ENCODE measurements at regions not wholly inside any gene's neighbourhood (a gene's known extent, or its start where the extent isn't known, plus 50 kb on each side); places are given as distances from the start of the nearest gene placed in this dataset.
A peak's percentile ranks its signal among the peaks of the same experiment; 100 is the strongest.

DNA sequence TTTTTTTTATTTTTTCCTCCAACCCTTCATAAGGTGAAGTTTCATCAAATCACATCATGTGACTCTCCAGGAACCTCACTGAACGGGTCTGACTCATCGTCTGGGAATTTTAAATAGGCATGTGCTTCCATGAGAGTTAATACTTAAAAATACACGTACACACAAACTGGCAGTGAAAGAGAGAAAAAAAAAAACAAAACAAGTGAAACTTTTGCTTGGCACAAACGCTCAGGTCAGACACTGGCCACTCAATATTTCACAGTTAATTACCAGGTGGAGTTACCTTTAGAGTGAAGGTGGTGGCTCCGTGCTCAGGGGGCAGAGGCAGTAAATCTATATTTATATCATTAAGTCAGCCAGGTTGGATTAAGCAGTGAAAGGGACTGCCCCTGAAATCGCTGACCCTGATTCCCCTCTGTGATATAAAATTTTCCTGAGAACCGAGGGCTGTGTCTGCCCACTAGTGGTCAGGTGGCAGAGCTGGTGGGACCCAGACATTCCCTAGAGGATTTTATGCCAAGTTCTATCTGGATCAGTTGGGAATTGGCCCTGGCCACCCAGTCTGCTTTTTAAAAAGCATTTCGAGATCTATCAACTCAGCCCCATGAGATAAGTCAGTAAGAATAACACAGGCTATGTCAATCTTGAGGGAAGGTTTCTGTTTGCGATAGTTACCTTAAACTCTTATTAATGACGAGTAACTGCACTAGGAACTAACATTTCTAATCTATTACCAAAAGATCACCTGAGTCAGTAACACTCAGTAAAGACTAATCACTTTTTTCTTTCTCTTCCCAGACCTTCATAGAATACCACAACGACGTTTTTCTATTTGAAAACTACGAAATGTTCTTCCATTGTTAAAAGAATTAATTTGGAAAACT is 259.1 kb downstream of the HDGFL1 start:
- intact Hi-C loops (cut with DNase I): loop anchor here in 3 of 10 donors (10.0 kb wide), 1 partner anchor 1234 kb away; the partner anchor contains the start of gene SOX4 (in 3 of the 3)
- H3K9me3 ChIP-seq: no peaks in the 10 kb centered on the region
- H3K36me3 ChIP-seq: no peaks in the 10 kb centered on the region
- H3K4me1 ChIP-seq: peaks cover 0 to 23% (median 13%) of the 10 kb centered on the region in 9 donors
- H3K27ac ChIP-seq: peak overlapping the region in 6 of 10 donors; percentile 39 to 68 (median 54)
- 34 to 39% methylated on average over 13 of the region's 13 CpGs for WGBS, 2 donors
- H3K27me3 ChIP-seq: no peaks in the 10 kb centered on the region
- ATAC-seq (peak; percentile 44 to 91 (median 88)), DNase-seq (peak in 1 of 2 donors; percentile 30)
- H3K4me3 ChIP-seq: peak overlapping the region in 2 of 10 donors; percentile 7 to 15
- TF ChIP-seq, protein P1, sequence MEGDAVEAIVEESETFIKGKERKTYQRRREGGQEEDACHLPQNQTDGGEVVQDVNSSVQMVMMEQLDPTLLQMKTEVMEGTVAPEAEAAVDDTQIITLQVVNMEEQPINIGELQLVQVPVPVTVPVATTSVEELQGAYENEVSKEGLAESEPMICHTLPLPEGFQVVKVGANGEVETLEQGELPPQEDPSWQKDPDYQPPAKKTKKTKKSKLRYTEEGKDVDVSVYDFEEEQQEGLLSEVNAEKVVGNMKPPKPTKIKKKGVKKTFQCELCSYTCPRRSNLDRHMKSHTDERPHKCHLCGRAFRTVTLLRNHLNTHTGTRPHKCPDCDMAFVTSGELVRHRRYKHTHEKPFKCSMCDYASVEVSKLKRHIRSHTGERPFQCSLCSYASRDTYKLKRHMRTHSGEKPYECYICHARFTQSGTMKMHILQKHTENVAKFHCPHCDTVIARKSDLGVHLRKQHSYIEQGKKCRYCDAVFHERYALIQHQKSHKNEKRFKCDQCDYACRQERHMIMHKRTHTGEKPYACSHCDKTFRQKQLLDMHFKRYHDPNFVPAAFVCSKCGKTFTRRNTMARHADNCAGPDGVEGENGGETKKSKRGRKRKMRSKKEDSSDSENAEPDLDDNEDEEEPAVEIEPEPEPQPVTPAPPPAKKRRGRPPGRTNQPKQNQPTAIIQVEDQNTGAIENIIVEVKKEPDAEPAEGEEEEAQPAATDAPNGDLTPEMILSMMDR (IDR thresholded peaks at IDR 0.05): peak; percentile 37 to 74 (median 57)

DNA sequence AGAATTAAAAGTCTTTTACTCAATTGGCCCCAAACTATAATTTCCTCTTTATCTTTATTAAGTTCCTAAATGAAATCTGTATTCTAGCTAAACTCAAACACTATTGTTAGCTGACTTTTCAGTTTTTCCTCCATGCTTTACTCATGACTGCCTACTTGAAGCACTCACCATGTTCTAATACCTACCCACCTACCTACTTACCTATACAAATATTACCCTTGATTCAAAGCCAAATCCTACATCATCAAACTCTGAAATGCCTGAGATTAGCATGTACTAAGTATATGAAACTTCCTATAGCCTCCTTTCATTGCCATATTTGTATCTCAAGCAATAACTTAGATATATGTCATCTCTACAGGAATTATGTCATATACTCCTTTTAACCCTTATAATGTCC is 259.7 kb downstream of the HDGFL1 start:
- Histone ChIP-seq H3K27me3 (no peaks in the 10 kb centered on the region), H3K4me1 (peaks cover 0 to 23% (median 13%) of the 10 kb centered on the region in 9 donors), H3K27ac (peak overlapping the region in 2 of 10 donors; percentile 68), H3K9me3 (no peaks in the 10 kb centered on the region), H3K4me3 (no peak overlapping the region), H3K36me3 (no peaks in the 10 kb centered on the region)
- intact Hi-C loops (cut with DNase I): loop anchor here in 3 of 10 donors (10.0 kb wide), 1 partner anchor 1234 kb away; the partner anchor contains the start of gene SOX4 (in 3 of the 3)
- ATAC-seq (no peak), DNase-seq (no peak)
- TF ChIP-seq, protein P1 (IDR thresholded peaks at IDR 0.05): no peak

DNA sequence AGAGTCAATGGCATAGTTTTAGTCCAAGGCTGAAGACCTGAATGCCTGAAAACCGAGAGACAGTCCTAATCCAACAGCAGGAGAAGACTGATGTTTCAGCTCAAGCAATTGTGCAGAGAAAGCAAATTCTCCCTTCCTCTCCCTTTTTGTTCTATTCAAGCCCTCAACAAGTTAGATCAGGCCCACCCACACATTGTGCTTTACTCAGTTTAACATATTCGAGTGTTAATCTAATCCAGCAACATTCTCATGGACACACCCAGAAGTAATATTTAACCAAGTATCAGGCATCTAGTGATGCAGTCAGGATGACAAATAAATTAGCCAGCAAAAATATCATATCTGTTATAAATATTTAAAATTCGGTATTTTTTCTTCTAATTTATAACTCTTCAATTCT is 261.1 kb downstream of the HDGFL1 start:
- TF ChIP-seq, protein P1 (IDR thresholded peaks at IDR 0.05): no peak
- DNase-seq (no peak), ATAC-seq (no peak)
- Histone ChIP-seq H3K4me1 (peaks cover 0 to 23% (median 13%) of the 10 kb centered on the region in 9 donors), H3K27ac (no peak overlapping the region), H3K27me3 (no peaks in the 10 kb centered on the region), H3K9me3 (no peaks in the 10 kb centered on the region), H3K36me3 (no peaks in the 10 kb centered on the region), H3K4me3 (no peak overlapping the region)
- WGBS, 2 donors: 93 to 94% methylated on average over 3 of the region's 3 CpGs
- intact Hi-C loops (cut with DNase I): loop anchor here in 1 of 10 donors (10.0 kb wide), 1 partner anchor 94 kb away; no protein-coding TSS in a partner anchor

DNA sequence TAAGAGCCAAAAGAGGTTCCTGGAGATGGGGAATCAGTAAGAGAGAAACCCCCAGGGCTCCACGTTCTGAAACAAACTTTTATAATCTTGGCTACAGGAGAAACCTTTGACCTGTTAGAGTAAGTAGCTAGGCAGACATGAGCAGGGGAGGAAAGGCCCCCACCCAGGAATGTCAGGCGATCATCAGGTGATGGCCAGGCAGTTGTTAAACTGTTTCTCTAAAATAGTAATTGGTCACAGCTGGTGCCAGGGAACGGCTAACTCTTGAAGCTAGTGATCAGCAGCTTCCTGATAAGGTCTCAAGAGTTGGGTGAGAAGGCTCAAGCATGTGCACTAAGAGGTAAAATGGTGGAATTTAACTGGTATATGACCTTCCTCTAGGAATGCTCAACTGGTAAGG is 263.8 kb downstream of the HDGFL1 start:
- ATAC-seq (no peak), DNase-seq (no peak)

More for the DNA sequence above, 263.8 kb downstream of the HDGFL1 start:
- Histone ChIP-seq H3K36me3 (no peaks in the 10 kb centered on the region), H3K27me3 (no peaks in the 10 kb centered on the region), H3K9me3 (peaks cover 0 to 7% (median 5%) of the 10 kb centered on the region in 11 donors), H3K27ac (no peak overlapping the region), H3K4me3 (no peak overlapping the region), H3K4me1 (peaks cover 0 to 10% (median 6%) of the 10 kb centered on the region in 9 donors)
- intact Hi-C loops (cut with DNase I): loop anchor here in 1 of 10 donors (10.0 kb wide), 1 partner anchor 92 kb away; no protein-coding TSS in a partner anchor
- 50 to 58% methylated on average over 3 of the region's 3 CpGs for WGBS, 2 donors
- TF ChIP-seq, protein P1 (IDR thresholded peaks at IDR 0.05): no peak
